ENCODE measurements at regions not wholly inside any gene's neighbourhood (a gene's known extent, or its start where the extent isn't known, plus 50 kb on each side); places are given as distances from the start of the nearest gene placed in this dataset.

- ChIA-PET CTCF (interaction anchor here (0.7 kb wide), 1 partner anchor 180 kb away, joined by 3 read pairs; no protein-coding TSS in a partner anchor), POLR2A (ENCODE audit: low non-redundant PET) (no interaction called here)
- no peak for TF ChIP-seq CTCF (conservative IDR thresholded peaks at IDR 0.05; ENCODE audit: low read depth)
- DNase-seq (ENCODE audit: low spot score): no peak
- no peak overlapping the region for H3K27ac ChIP-seq
Observed at GRCh38 chr14:100472491-100472890, 114.7 kb downstream of the BEGAIN start.

GRCh38 chr14:100473249-100473648 is 114.0 kb downstream of the BEGAIN start:
- DNase-seq (ENCODE audit: low spot score): no peak
- ChIA-PET CTCF (no interaction called here), POLR2A (ENCODE audit: low non-redundant PET) (no interaction called here)
- TF ChIP-seq CTCF (conservative IDR thresholded peaks at IDR 0.05; ENCODE audit: low read depth): no peak
- no peak overlapping the region for H3K27ac ChIP-seq

GRCh38 chr14:100474196-100474595 is 113.0 kb downstream of the BEGAIN start:
- DNase-seq (ENCODE audit: low spot score): no peak
- CTCF ChIA-PET: interaction anchor here (0.6 kb wide), 1 partner anchor 96 kb away, joined by 4 read pairs; no protein-coding TSS in a partner anchor
- POLR2A ChIA-PET (ENCODE audit: low non-redundant PET): no interaction called here
- no peak for TF ChIP-seq CTCF (conservative IDR thresholded peaks at IDR 0.05; ENCODE audit: low read depth)
- H3K27ac ChIP-seq: no peak overlapping the region

GRCh38 chr14:100475268-100475667 is 111.9 kb downstream of the BEGAIN start:
- ChIA-PET CTCF (no interaction called here), POLR2A (ENCODE audit: low non-redundant PET) (no interaction called here)
- DNase-seq (ENCODE audit: low spot score): no peak
- no peak overlapping the region for H3K27ac ChIP-seq
- no peak for TF ChIP-seq CTCF (conservative IDR thresholded peaks at IDR 0.05; ENCODE audit: low read depth)

GRCh38 chr14:100476012-100476822 is 111.0 kb downstream of the BEGAIN start:
- ChIA-PET CTCF (interaction anchor here (0.7 to 1.1 kb wide), 3 partner anchors 20 to 170 kb away, joined by 3 read pairs; no protein-coding TSS in a partner anchor), POLR2A (ENCODE audit: low non-redundant PET) (interaction anchor here (0.8 to 1.5 kb wide), 2 partner anchors 8 to 70 kb away, joined by 3 to 6 read pairs; no protein-coding TSS in a partner anchor)
- peak; percentile 60 for DNase-seq (ENCODE audit: low spot score)
- no peak for TF ChIP-seq CTCF (conservative IDR thresholded peaks at IDR 0.05; ENCODE audit: low read depth)
- H3K27ac ChIP-seq: no peak overlapping the region

- POLR2A ChIA-PET (ENCODE audit: low non-redundant PET): interaction anchor here (0.9 kb wide), 1 partner anchor 8 kb away, joined by 3 read pairs; no protein-coding TSS in a partner anchor
- CTCF ChIA-PET: no interaction called here
- no peak overlapping the region for H3K27ac ChIP-seq
- no peak for DNase-seq (ENCODE audit: low spot score)
- TF ChIP-seq CTCF (conservative IDR thresholded peaks at IDR 0.05; ENCODE audit: low read depth): no peak
Observed at GRCh38 chr14:100484531-100485267, 102.5 kb downstream of the BEGAIN start.

Data from RWPE1 (cell line).